Stomach (tissue), 8 donors: ENCODE measurements at regions not wholly inside any gene's neighbourhood (a gene's known extent, or its start where the extent isn't known, plus 50 kb on each side); places are given as distances from the start of the nearest gene placed in this dataset.
A peak's percentile ranks its signal among the peaks of the same experiment; 100 is the strongest.
"Not testable (repeated sequence)": the region's sequence is repeated elsewhere in the genome, so short reads cannot be mapped to it uniquely, and the experiment has no call there.

Source experiments
- DNase-seq, 2 donors: peaks; one replicate each; pipeline versions ENCODE4 v3.0.0 to v3.0.0-alpha.2; 2013 to 2019
- H3K27ac ChIP-seq, 5 donors: fragments of 200-600 bp in 4 of 5; sonication (generic) in 4 of 5; one replicate each; pipeline ENCODE4 v1.5.1; 2013 to 2019; ENCODE audit warnings: mild to moderate bottlenecking in 1 of 5, moderate library complexity in 1 of 5
- H3K27me3 ChIP-seq, 3 donors: fragments of 200-600 bp; sonication (generic); one replicate each; pipeline ENCODE4 v1.5.1; 2017 to 2019; ENCODE audit warnings: mixed run types in 1 of 3
- H3K36me3 ChIP-seq, 4 donors: fragments of 200-600 bp; sonication (generic); 1 replicate in 3 of 4; 2 replicates in 1 of 4; pipeline ENCODE4 v1.5.1; 2016 to 2019
- H3K4me1 ChIP-seq, 4 donors: fragments of 200-600 bp; sonication (generic); one replicate each; pipeline ENCODE4 v1.5.1; 2016 to 2019
- H3K4me3 ChIP-seq, 4 donors: fragments of 200-600 bp; sonication (generic) in 3 of 4; one replicate each; pipeline ENCODE4 v1.5.1; 2016 to 2019; ENCODE audit warnings: mild to moderate bottlenecking in 1 of 4
- H3K9me3 ChIP-seq, 4 donors: fragments of 200-600 bp; sonication (generic); one replicate each; pipeline ENCODE4 v1.5.1; 2016 to 2019
- POLR2AphosphoS5 ChIP-seq, 3 donors: sonication (generic); formaldehyde crosslinking; IDR thresholded peaks; one replicate each; pipeline ENCODE4 v1.6.1; 2016; ENCODE audit warnings: antibody characterized with exemption in 3 of 3
- WGBS, 5 donors: extraction: QIAGEN DNeasy Blood & Tissue Kit in 3 of 5; methylation state at CpG; one replicate each; pipeline versions ENCODE4 v1.1.5 to v1.1.7; 2013 to 2018; 5-methylcytosine and 5-hydroxymethylcytosine counted together
- intact Hi-C: fragments of 100-400 bp; cut with DNase I; formaldehyde crosslinking; loops from one replicate; pipeline ENCODE4 v1.15.1; 2023; ENCODE audit warnings: low total_unique reads
- donor health status: healthy with polysubstance abuse.
- donor health status: Bipolar disorder and iron deficiency.
- donor health status: healthy.

DNA sequence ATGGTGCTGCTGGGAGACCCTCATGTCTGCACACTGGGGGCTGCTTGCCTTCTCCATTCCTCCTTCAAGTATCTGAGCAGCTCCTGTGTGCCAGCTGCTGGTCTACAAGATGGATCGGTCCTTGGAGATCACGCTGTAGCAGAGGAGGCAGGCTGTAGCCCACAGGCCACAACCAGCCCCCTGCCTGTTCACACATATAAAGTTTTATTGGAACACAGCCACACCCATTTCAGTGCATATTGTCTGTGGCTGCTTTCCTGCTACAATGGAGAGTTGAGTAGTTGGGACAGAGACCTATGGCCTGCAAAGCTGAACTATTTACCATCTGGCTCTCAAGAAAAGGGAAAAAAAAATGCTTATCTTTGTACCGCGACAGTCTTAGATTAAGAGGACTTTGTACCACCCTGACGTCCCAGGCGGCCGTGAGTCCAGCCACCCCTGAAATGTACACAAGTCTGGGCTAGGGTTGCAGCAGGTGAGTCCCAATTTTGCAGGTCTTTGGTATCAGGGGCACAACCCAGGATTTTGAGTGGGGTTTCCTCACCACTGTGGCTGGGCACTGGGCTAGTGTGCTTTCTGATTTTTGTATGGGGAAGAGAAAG is 179.2 kb upstream of the OSBPL11 start:
- peak overlapping the region in 3 of 5 donors; percentile 54 to 80 (median 62) for H3K27ac ChIP-seq
- H3K36me3 ChIP-seq, H3K27me3 ChIP-seq, H3K4me3 ChIP-seq, intact Hi-C loops, H3K4me1 ChIP-seq, H3K9me3 ChIP-seq: not testable (repeated sequence)
- DNase-seq: peak; percentile 49 to 57
- 34 to 66% (median 50%) methylated on average over 5 to 7 of the region's 7 CpGs for WGBS, 5 donors
- TF ChIP-seq POLR2AphosphoS5 (IDR thresholded peaks at IDR 0.05): peak in 1 of 3 donors; percentile 28

DNA sequence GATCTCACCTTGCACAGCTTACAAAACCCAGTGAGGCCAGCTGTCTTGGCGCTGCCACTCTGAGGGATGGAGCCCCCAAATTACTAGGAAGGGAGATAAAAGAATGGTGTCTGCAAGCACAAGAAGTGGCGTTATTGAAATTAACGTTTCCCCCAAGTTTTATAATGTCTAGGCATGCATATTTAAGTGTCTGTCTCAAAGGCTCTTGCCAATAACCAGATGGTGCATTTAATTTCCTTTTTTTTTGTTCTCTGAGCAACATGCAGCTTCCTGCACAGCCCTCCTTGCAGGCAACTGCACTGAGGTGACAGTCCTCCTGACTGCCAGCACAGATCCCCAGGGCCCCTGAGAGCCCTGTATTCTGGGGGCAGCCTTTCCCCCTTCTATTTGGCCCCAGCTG is 179.8 kb upstream of the OSBPL11 start:
- H3K27me3 ChIP-seq, H3K4me1 ChIP-seq, H3K9me3 ChIP-seq, H3K36me3 ChIP-seq, DNase-seq, intact Hi-C loops, H3K4me3 ChIP-seq: not testable (repeated sequence)
- WGBS, 5 donors: 43 to 55% (median 50%) methylated on average over 2 to 3 of the region's 3 CpGs
- H3K27ac ChIP-seq: peak overlapping the region in 2 of 5 donors; percentile 68 to 80

DNA sequence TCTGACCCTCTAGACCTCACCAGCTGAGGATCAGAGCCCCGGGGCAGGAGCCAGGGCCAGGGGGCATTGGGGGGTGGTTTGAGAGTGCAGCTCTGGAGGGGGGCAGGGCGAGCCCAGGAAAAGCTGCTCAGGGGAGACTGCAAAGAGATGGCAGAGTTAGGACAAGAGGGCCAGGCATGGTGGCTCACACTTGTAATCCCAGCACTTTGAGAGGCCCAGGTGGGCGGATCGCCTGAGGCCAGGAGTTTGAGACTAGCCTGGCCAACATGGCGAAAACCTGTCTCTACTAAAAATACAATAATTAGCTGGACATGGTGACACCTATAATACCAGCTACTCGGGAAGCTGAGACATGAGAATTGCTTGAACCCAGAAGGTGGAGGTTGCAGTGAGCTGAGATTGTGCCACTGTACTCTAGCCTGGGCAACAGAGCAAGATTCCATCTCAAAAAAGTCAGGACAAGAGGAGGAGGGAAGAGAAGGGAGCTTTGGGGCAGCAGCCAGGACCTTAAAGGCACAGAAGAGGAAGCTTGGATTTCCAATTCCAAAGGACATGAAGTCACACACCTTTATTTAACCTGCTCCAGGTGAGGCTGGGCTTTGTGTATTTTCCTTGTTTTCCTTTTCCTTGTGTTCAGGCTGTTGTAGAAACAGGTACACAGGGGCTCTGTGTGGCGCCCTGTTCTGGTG is 180.5 kb upstream of the OSBPL11 start:
- H3K27me3 ChIP-seq, H3K4me1 ChIP-seq, H3K4me3 ChIP-seq, H3K9me3 ChIP-seq, H3K36me3 ChIP-seq, intact Hi-C loops: not testable (repeated sequence)
- peak in 1 of 2 donors; percentile 43 for DNase-seq
- peak overlapping the region in 3 of 5 donors; percentile 68 to 80 (median 74) for H3K27ac ChIP-seq
- WGBS, 5 donors: 61 to 81% (median 73%) methylated on average over 5 to 7 of the region's 7 CpGs

DNA sequence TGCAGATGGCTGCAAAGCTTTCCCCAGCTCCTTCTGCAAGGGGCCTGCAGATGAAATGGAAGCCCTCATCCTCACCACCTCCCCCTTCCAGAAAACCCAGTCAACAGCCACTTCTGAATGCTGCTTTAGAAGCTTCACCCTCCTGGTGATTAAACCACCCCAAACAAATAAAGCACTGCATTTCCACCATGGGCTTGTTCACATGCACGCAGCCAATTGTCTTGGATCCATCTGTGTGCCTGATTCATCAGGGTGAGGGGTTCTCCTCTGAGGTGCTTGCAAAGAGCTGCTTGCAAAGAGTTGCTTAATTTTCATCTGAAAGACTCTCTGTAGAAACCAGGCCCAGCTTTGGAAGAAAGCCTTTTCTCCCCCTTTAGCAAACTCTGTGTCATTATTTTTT is 184.0 kb upstream of the OSBPL11 start:
- H3K27ac ChIP-seq, H3K27me3 ChIP-seq, H3K4me3 ChIP-seq, H3K36me3 ChIP-seq, intact Hi-C loops, DNase-seq, H3K4me1 ChIP-seq, H3K9me3 ChIP-seq: not testable (repeated sequence)
- WGBS, 5 donors: 54 to 81% (median 71%) methylated on average over 1 of the region's 1 CpG

DNA sequence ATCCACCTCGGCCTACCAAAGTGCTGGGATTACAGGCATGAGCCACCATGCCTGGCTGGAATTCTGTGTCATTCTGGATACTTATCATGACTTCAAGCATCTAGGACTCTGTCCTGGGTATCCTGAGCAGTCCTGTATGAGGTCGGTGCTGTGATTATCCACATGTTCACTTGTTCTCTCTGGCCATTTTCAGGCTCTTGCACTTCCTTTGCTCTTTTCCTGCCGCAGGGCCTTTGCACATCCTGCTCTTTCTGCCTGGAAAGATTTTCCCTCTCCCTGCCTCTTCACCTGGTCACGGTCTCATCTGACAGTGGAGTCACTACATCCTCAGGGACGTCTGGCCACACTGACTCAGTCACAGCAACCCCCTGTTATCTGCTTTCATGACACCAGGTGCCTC is 184.6 kb upstream of the OSBPL11 start:
- H3K27me3 ChIP-seq, H3K36me3 ChIP-seq, H3K9me3 ChIP-seq, H3K4me3 ChIP-seq, H3K27ac ChIP-seq, intact Hi-C loops, DNase-seq, H3K4me1 ChIP-seq: not testable (repeated sequence)
- WGBS, 5 donors: 82 to 87% (median 84%) methylated on average over 5 of the region's 5 CpGs

DNA sequence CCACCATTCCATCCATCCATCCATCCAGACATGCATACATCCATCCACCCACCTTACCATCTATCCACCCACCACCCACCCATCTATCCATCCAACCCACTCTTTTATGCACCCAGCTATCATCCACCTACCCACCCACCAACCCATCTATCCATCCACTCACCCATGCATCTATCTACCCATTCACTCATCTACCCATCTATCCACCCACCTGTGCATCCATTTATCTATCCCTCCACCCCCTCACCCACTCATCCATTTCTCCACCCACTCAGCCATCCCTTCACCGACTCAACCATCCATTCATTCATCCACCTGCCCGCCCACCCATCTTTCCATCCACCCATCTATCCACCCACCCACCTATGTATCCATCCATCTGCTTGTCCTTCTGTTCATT is 186.4 kb upstream of the OSBPL11 start:
- H3K4me3 ChIP-seq, H3K9me3 ChIP-seq, DNase-seq, H3K27ac ChIP-seq, H3K27me3 ChIP-seq, intact Hi-C loops, H3K36me3 ChIP-seq, H3K4me1 ChIP-seq: not testable (repeated sequence)
- 68 to 88% (median 86%) methylated on average over 2 of the region's 2 CpGs for WGBS, 5 donors

DNA sequence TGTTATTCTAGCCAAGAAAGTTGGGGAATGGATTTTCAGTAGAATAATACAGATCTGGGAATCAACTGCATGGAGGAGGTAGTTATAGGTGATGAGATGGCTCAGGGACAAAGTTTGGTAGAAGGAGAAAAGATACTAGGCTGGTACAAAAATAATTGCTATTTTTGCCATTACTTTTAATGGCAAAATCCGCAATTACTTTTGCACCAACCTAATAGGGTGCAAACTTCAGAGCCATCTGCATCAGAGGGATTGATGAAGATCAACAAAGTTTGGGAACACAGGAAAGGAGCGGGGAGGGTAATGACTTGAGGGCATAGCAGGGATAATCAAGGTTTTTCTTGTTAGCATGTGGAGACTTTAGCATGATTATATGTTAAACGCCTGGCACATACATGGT is 178.7 kb upstream of the ROPN1B start:
- H3K36me3 ChIP-seq, DNase-seq, H3K27ac ChIP-seq, H3K4me3 ChIP-seq, H3K27me3 ChIP-seq, H3K4me1 ChIP-seq, H3K9me3 ChIP-seq, intact Hi-C loops: not testable (repeated sequence)
- 88 to 95% (median 89%) methylated on average over 3 of the region's 3 CpGs for WGBS, 5 donors

DNA sequence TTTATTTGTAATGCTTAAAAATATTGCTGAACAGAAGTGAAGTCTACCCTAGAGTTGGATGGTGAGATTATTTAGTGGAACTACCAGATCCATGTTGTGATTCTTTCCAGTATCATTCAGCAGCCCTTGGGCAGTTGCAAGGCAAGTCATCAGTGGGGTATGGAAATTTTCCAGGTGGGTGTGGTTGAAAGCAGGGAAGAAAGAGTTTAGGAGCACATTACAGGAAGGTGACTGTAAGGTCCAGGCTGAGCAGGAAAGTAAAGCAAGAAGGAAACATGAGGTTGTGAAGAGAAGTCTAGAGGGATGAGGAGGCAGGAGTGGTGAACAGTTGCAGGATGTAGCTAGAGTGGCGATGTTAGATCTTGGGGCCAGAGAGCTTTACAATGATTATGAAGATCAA is 178.0 kb upstream of the ROPN1B start:
- H3K27ac ChIP-seq, intact Hi-C loops, H3K27me3 ChIP-seq, H3K9me3 ChIP-seq, H3K36me3 ChIP-seq, H3K4me1 ChIP-seq, DNase-seq, H3K4me3 ChIP-seq: not testable (repeated sequence)
- 86 to 100% (median 96%) methylated on average over 1 of the region's 1 CpG for WGBS, 5 donors

DNA sequence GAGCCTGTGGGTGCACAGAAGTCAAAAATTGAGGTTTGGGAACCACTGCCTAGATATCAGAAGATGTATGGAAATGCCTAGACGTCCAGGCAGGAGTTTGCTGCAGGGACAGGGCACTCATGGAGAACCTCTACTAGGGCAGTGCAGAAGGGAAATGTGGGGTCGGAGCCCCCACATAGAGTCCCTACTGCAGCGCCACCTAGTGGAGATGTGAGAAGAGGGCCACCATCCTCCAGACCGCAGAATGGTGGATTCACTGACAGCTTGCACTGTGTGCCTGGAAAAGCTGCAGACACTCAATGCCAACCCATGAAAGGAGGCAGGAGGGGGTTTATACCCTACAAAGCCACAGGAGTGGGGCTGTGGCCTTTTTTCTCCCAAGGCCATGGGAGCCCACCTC is 159.0 kb upstream of the ROPN1B start:
- H3K4me3 ChIP-seq, H3K4me1 ChIP-seq, H3K27ac ChIP-seq, intact Hi-C loops, H3K36me3 ChIP-seq, H3K27me3 ChIP-seq, DNase-seq: not testable (repeated sequence)
- H3K9me3 ChIP-seq: peaks cover 2 to 46% (median 33%) of the 10 kb centered on the region in 4 donors
- WGBS, 5 donors: 55 to 67% (median 62%) methylated on average over 4 of the region's 4 CpGs

DNA sequence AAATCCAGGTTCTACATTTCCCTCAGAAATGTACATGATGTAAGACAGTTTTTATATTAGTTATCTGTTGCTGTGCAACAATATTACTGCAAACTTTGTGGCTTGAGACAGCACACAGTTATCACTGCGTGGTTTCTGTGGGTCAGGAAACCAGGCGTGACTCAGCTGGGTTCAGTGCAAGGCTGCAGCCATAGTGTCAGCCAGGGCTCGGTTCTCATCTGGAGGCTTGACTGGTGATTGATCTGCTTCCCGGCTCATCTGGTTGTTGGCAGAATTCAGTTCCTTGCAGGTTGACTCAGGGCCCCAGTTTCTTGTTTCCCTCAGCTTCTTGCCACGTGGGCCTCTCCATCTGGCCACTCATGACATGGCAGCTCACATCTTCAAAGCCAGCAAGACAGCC is 146.8 kb upstream of the ROPN1B start:
- H3K27ac ChIP-seq, H3K27me3 ChIP-seq, H3K4me3 ChIP-seq, H3K4me1 ChIP-seq, H3K9me3 ChIP-seq, H3K36me3 ChIP-seq, intact Hi-C loops: not testable (repeated sequence)
- 53 to 68% (median 62%) methylated on average over 5 of the region's 5 CpGs for WGBS, 5 donors
- DNase-seq: peak in 1 of 2 donors; percentile 30

DNA sequence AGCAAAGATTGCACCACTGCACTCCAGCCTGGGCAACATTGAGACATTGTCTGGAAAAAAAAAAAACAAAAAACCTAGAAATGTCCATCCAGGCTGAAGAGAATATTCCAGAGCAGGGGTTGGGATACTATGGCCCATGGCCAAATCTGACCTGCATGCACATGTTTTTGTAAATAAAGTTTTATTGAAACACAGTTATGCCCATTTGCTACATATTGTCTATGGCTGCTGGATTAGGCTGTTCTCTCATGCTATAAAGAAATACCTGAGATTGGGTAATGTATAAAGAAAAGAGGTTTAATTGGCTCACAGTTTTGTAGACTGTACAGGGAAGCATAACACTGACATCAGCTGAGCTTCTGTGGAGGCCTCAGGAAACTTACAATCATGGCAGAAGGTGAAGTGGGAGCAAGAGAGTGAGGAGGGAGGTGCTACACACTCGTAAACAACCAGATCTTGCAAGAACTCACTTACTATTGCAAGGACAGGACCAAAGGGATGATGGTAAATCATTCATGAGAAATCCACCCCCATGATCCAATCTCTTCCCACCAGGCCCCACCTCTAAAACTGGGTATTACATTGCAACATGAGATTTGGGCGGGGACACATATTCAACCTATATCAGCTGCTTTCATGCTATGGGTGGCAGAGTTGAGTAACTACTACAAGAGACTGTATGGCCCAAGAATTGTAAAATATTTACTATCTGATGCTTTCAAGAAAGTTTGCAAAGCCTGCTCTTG is 137.8 kb upstream of the ROPN1B start:
- H3K4me3 ChIP-seq, H3K36me3 ChIP-seq, H3K27me3 ChIP-seq, H3K4me1 ChIP-seq, H3K27ac ChIP-seq, intact Hi-C loops, DNase-seq: not testable (repeated sequence)
- WGBS, 5 donors: 88 to 100% (median 97%) methylated on average over 2 of the region's 2 CpGs
- peaks cover 3 to 22% (median 11%) of the 10 kb centered on the region in 4 donors for H3K9me3 ChIP-seq

DNA sequence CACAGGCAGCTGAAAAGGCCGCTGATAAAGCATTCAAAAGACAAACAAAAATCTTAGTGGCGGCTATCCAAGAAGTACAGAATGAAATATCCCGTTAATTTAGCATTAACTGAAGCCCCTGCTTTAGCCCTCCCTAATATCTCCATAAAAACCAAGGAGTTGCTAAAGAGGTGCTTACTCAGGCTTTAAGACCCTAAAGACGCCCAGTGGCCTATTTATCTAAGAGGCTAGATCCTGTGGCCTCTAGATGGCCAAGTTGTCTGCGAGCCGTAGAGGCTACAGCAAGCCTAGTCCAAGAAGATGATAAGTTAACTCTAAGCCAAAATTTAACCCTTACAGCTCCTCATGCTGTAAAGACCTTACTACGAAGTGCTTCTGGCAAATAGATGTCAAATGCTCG is 133.4 kb upstream of the ROPN1B start:
- H3K4me3 ChIP-seq: not testable (repeated sequence)

More for the DNA sequence above, 133.4 kb upstream of the ROPN1B start:
- H3K36me3 ChIP-seq, H3K27me3 ChIP-seq, intact Hi-C loops, H3K9me3 ChIP-seq, DNase-seq: not testable (repeated sequence)
- Histone ChIP-seq H3K4me1 (peaks cover 0 to 10% (median 9%) of the 10 kb centered on the region in 4 donors), H3K27ac (peak overlapping the region in 1 of 5 donors; percentile 4)
- WGBS, 5 donors: 26 to 39% (median 31%) methylated on average over 8 of the region's 8 CpGs
